OCI-LY7 (cell line): ENCODE measurements at regions not wholly inside any gene's neighbourhood (a gene's known extent, or its start where the extent isn't known, plus 50 kb on each side); places are given as distances from the start of the nearest gene placed in this dataset.

Experiments used
- BruUV-seq: library from RNA; stranded (reverse); fragments of 400-500 nt; replicated peaks from 2 replicates; lab custom pipeline; 2021; lab: Mats Ljungman, UMichigan
- CTCF ChIA-PET: fragments of 300-600 bp; sonication (Branson Sonifier 250); formaldehyde crosslinking; loops from one replicate; lab custom pipeline; 2022; ENCODE audit warnings: antibody characterized with exemption; ENCODE audit not compliant: unreplicated experiment; lab: Charles Lee
- POLR2A ChIA-PET: fragments of 300-600 bp; sonication (Branson Sonifier 250); formaldehyde crosslinking; loops from one replicate; lab custom pipeline; 2022; ENCODE audit warnings: antibody characterized with exemption; lab: Charles Lee
- DNase-seq: peaks from one replicate; pipeline ENCODE4 v3.0.0-alpha.2; 2015; ENCODE audit warnings: low spot score
- H2AFZ ChIP-seq: fragments of 200-600 bp; sonication (generic), shearing (Covaris generic); 2 replicates; pipeline ENCODE4 v1.6.1; 2014; ENCODE audit warnings: mild to moderate bottlenecking, antibody characterized with exemption, low read length, moderate library complexity
- H3K27ac ChIP-seq: fragments of 200-600 bp; sonication (generic); 2 replicates; pipeline ENCODE4 v1.5.1; 2014; ENCODE audit warnings: mixed run types, low read depth, mild to moderate bottlenecking, moderate library complexity, low read length, inconsistent platforms; ENCODE audit not compliant: poor library complexity, severe bottlenecking
- H3K36me3 ChIP-seq: fragments of 200-600 bp; sonication (generic); 2 replicates; pipeline ENCODE4 v1.6.1; 2014; ENCODE audit warnings: mild to moderate bottlenecking, antibody characterized with exemption, low read length, moderate library complexity, mixed read lengths; ENCODE audit not compliant: insufficient read depth
- H3K4me1 ChIP-seq: fragments of 200-600 bp; sonication (generic); 2 replicates; pipeline ENCODE4 v1.5.1; 2014; ENCODE audit warnings: mild to moderate bottlenecking, low read length; ENCODE audit not compliant: insufficient read depth, poor library complexity, severe bottlenecking
- H3K4me2 ChIP-seq: fragments of 200-600 bp; sonication (generic); 2 replicates; pipeline ENCODE4 v1.6.1; 2014; ENCODE audit warnings: mild to moderate bottlenecking, low read length
- H3K4me3 ChIP-seq: fragments of 200-600 bp; sonication (generic); 2 replicates; pipeline ENCODE4 v1.5.1; 2014; ENCODE audit warnings: mild to moderate bottlenecking, low read depth, low read length; ENCODE audit not compliant: poor library complexity, severe bottlenecking
- H3K79me2 ChIP-seq: fragments of 200-600 bp; sonication (generic); 2 replicates; pipeline ENCODE4 v1.6.1; 2016; ENCODE audit warnings: low read depth, mild to moderate bottlenecking, low read length, moderate library complexity, mixed read lengths; ENCODE audit not compliant: insufficient read depth
- H3K9me2 ChIP-seq: fragments of 200-600 bp; sonication (generic); 2 replicates; pipeline ENCODE4 v1.6.1; 2016; ENCODE audit warnings: mild to moderate bottlenecking, low read length, mixed read lengths; ENCODE audit not compliant: insufficient read depth
- H3K9me3 ChIP-seq: fragments of 200-600 bp; sonication (generic); 2 replicates; pipeline ENCODE4 v1.6.1; 2014; ENCODE audit warnings: mild to moderate bottlenecking, mixed run types, low read length, mixed read lengths
- H4K20me1 ChIP-seq: fragments of 200-600 bp; sonication (generic); 2 replicates; pipeline ENCODE4 v1.6.1; 2014; ENCODE audit warnings: mild to moderate bottlenecking, antibody characterized with exemption, low read length, moderate library complexity, mixed read lengths; ENCODE audit not compliant: insufficient read depth
- EZH2phosphoT487 ChIP-seq: fragments of 200-600 bp; sonication (generic); IDR thresholded peaks from 2 replicates; pipeline ENCODE4 v1.6.1; 2018; ENCODE audit warnings: low read depth, borderline replicate concordance, mild to moderate bottlenecking, mixed run types, antibody characterized with exemption, low read length, moderate library complexity, mixed read lengths
- intact Hi-C: fragments of 100-400 bp; cut with micrococcal nuclease; formaldehyde crosslinking; loops from one replicate; pipeline ENCODE4 v1.10.0; 2022; ENCODE audit not compliant: unreplicated experiment
- TF ChIP-seq, protein P1 (sequence below): fragments of 200-600 bp; sonication (generic); conservative IDR thresholded peaks from 2 replicates; pipeline ENCODE4 v1.5.1; 2014; ENCODE audit warnings: mild to moderate bottlenecking, antibody characterized with exemption, low read length, moderate library complexity, mixed read lengths

DNA sequence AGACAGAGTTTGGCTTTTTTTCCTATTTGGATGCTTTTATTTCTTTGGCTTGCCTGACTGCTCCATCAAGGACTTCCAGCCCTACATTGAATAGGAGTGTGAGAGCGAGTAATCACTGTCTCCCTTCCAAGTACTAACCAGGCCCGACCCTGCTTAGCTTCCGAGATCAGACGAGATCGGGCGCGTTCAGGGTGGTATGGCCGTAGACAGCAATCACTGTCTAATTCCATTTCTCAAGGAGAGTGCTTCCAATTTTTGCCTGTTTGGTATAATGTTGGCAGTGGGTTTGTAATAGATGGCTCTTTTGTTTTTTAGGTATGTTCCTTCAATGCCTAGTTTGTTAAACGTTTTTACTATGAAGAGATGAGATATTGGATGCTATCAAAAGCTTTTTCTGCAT, 125.0 kb upstream of the PEX5L start:
- Histone ChIP-seq H3K27ac (no peak overlapping the region), H3K79me2 (no peaks in the 10 kb centered on the region), H3K9me2 (no peaks in the 10 kb centered on the region), H3K4me3 (no peak overlapping the region), H4K20me1 (no peaks in the 10 kb centered on the region), H2AFZ (no peak overlapping the region), H3K36me3 (no peaks in the 10 kb centered on the region), H3K4me1 (no peaks in the 10 kb centered on the region), H3K9me3 (no peaks in the 10 kb centered on the region), H3K4me2 (no peak overlapping the region)
- ChIA-PET POLR2A (no interaction called here), CTCF (no interaction called here)
- TF ChIP-seq, protein P1, sequence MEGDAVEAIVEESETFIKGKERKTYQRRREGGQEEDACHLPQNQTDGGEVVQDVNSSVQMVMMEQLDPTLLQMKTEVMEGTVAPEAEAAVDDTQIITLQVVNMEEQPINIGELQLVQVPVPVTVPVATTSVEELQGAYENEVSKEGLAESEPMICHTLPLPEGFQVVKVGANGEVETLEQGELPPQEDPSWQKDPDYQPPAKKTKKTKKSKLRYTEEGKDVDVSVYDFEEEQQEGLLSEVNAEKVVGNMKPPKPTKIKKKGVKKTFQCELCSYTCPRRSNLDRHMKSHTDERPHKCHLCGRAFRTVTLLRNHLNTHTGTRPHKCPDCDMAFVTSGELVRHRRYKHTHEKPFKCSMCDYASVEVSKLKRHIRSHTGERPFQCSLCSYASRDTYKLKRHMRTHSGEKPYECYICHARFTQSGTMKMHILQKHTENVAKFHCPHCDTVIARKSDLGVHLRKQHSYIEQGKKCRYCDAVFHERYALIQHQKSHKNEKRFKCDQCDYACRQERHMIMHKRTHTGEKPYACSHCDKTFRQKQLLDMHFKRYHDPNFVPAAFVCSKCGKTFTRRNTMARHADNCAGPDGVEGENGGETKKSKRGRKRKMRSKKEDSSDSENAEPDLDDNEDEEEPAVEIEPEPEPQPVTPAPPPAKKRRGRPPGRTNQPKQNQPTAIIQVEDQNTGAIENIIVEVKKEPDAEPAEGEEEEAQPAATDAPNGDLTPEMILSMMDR, result no peak
- no peak for TF ChIP-seq EZH2phosphoT487
- no TSS peak for BruUV-seq
- DNase-seq, result no peak
- intact Hi-C loops, result no loop called here

DNA sequence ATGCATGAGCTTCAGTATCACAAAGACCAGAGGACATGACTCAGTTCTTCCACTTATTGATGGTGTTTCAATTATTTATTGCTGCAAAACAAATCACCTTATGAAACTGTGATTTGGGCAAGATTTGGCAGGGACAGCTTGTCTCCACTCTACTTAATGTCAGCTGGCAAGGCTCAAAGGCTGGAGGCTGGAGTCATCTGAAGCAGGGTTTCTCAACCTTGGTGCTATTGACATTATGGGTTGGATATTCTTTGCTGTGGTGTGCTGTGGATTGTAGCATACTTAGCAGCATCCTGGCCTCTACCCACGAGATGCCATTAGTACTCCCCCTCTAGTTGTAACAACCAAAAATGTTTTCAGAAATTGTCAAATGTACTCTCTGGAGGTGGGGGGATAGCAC, 138.8 kb upstream of the PEX5L start:
- intact Hi-C loops, result no loop called here

DNA sequence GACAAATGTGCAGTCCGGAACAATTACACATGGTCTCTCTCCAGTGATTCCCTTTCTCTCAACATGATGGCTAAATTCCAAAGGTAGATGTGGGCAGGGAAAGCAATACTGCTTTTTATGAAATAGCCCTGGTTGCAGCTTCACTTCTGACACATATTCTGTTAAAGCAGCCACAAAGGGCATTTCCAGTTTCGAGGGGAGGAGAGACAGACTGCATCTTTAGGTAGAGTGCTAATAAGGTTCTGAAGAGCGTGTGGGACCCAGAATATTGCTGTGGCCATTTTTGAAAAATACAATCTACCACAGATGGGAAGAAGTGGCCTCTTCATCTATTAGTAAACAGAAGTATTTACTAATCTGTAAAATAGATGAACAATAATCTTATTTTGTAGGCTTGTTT, 139.3 kb upstream of the PEX5L start:
- ChIA-PET POLR2A (no interaction called here), CTCF (no interaction called here)
- no TSS peak for BruUV-seq
- no peak overlapping the region for H2AFZ ChIP-seq
- no peaks in the 10 kb centered on the region for H3K9me3 ChIP-seq
- no peaks in the 10 kb centered on the region for H3K9me2 ChIP-seq
- H4K20me1 ChIP-seq, result no peaks in the 10 kb centered on the region
- no peak for TF ChIP-seq EZH2phosphoT487
- TF ChIP-seq, protein P1, result no peak
- H3K27ac ChIP-seq, result no peak overlapping the region
- no peaks in the 10 kb centered on the region for H3K4me1 ChIP-seq
- no peak overlapping the region for H3K4me3 ChIP-seq
- H3K36me3 ChIP-seq, result no peaks in the 10 kb centered on the region
- intact Hi-C loops, result no loop called here
- no peak overlapping the region for H3K4me2 ChIP-seq
- no peak for DNase-seq
- no peaks in the 10 kb centered on the region for H3K79me2 ChIP-seq

More for the DNA sequence above, 138.8 kb upstream of the PEX5L start:
- H3K4me2 ChIP-seq, result no peak overlapping the region
- H3K27ac ChIP-seq, result no peak overlapping the region
- no peaks in the 10 kb centered on the region for H4K20me1 ChIP-seq
- H3K36me3 ChIP-seq, result no peaks in the 10 kb centered on the region
- no TSS peak for BruUV-seq
- no peak overlapping the region for H3K4me3 ChIP-seq
- POLR2A ChIA-PET, result no interaction called here
- H3K79me2 ChIP-seq, result no peaks in the 10 kb centered on the region
- H3K9me2 ChIP-seq, result no peaks in the 10 kb centered on the region
- no peak overlapping the region for H2AFZ ChIP-seq
- no peak for TF ChIP-seq EZH2phosphoT487
- TF ChIP-seq, protein P1, result no peak
- no peaks in the 10 kb centered on the region for H3K9me3 ChIP-seq
- no peak for DNase-seq
- no peaks in the 10 kb centered on the region for H3K4me1 ChIP-seq
- CTCF ChIA-PET, result no interaction called here
